ENCODE measurements at regions not wholly inside any gene's neighbourhood (a gene's known extent, or its start where the extent isn't known, plus 50 kb on each side); places are given as distances from the start of the nearest gene placed in this dataset.

- no peak for DNase-seq (ENCODE audit: low spot score)
- H3K27ac ChIP-seq (ENCODE audit: low read depth, low read length, poor library complexity, severe bottlenecking), result no peak overlapping the region
- TF ChIP-seq CTCF (conservative IDR thresholded peaks at IDR 0.05; ENCODE audit: low read depth, low read length), result no peak
- peaks cover 3% of the 10 kb centered on the region for H3K4me1 ChIP-seq (ENCODE audit: insufficient read depth, low read length, poor library complexity, severe bottlenecking)
- ChIA-PET POLR2A (ENCODE audit: low non-redundant PET) (no interaction called here), CTCF (no interaction called here)
- no TSS peak for BruUV-seq (replicated peaks)
- no peak overlapping the region for H3K4me3 ChIP-seq (ENCODE audit: low read depth, low read length, poor library complexity, severe bottlenecking)
- no peaks in the 10 kb centered on the region for H3K9me3 ChIP-seq (ENCODE audit: low read depth, low read length, poor library complexity, severe bottlenecking)
- H3K36me3 ChIP-seq (ENCODE audit: insufficient read depth, low read length, poor library complexity, severe bottlenecking), result no peaks in the 10 kb centered on the region
- intact Hi-C loops (cut with micrococcal nuclease; ENCODE audit: unreplicated experiment), result loop anchor here (10.0 kb wide), 1 partner anchor 271 kb away; no protein-coding TSS in a partner anchor
- H3K27me3 ChIP-seq (replicated peaks; ENCODE audit: insufficient read depth, low read depth, low read length, poor library complexity), result no peaks in the 10 kb centered on the region
These were observed 649.3 kb downstream of the GALC start for GRCh38 chr14:87343652-87344051.

GRCh38 chr14:87334997-87335685 is 657.8 kb downstream of the GALC start:
- Histone ChIP-seq H3K4me1 (ENCODE audit: insufficient read depth, low read length, poor library complexity, severe bottlenecking) (no peaks in the 10 kb centered on the region), H3K36me3 (ENCODE audit: insufficient read depth, low read length, poor library complexity, severe bottlenecking) (no peaks in the 10 kb centered on the region), H3K9me3 (ENCODE audit: low read depth, low read length, poor library complexity, severe bottlenecking) (no peaks in the 10 kb centered on the region), H3K27me3 (replicated peaks; ENCODE audit: insufficient read depth, low read depth, low read length, poor library complexity) (no peaks in the 10 kb centered on the region), H3K27ac (ENCODE audit: low read depth, low read length, poor library complexity, severe bottlenecking) (no peak overlapping the region), H3K4me3 (ENCODE audit: low read depth, low read length, poor library complexity, severe bottlenecking) (no peak overlapping the region)
- ChIA-PET CTCF (no interaction called here), POLR2A (ENCODE audit: low non-redundant PET) (no interaction called here)
- TF ChIP-seq CTCF (conservative IDR thresholded peaks at IDR 0.05; ENCODE audit: low read depth, low read length) (peak; percentile 39; the same call in 1 of the 2 replicates), EZH2 (IDR thresholded peaks at IDR 0.05; ENCODE audit: borderline replicate concordance, low read depth, low read length, poor library complexity, severe bottlenecking) (no peak)
- BruUV-seq (replicated peaks), result no TSS peak
- peak; percentile 41 for DNase-seq (ENCODE audit: low spot score)
- intact Hi-C loops (cut with micrococcal nuclease; ENCODE audit: unreplicated experiment), result no loop called here

GRCh38 chr14:87331991-87332390 is 661.0 kb downstream of the GALC start:
- intact Hi-C loops (cut with micrococcal nuclease; ENCODE audit: unreplicated experiment), result no loop called here
- TF ChIP-seq EZH2 (IDR thresholded peaks at IDR 0.05; ENCODE audit: borderline replicate concordance, low read depth, low read length, poor library complexity, severe bottlenecking) (no peak), CTCF (conservative IDR thresholded peaks at IDR 0.05; ENCODE audit: low read depth, low read length) (no peak)
- Histone ChIP-seq H3K27ac (ENCODE audit: low read depth, low read length, poor library complexity, severe bottlenecking) (no peak overlapping the region), H3K9me3 (ENCODE audit: low read depth, low read length, poor library complexity, severe bottlenecking) (no peaks in the 10 kb centered on the region), H3K4me1 (ENCODE audit: insufficient read depth, low read length, poor library complexity, severe bottlenecking) (no peaks in the 10 kb centered on the region), H3K36me3 (ENCODE audit: insufficient read depth, low read length, poor library complexity, severe bottlenecking) (no peaks in the 10 kb centered on the region), H3K4me3 (ENCODE audit: low read depth, low read length, poor library complexity, severe bottlenecking) (no peak overlapping the region), H3K27me3 (replicated peaks; ENCODE audit: insufficient read depth, low read depth, low read length, poor library complexity) (no peaks in the 10 kb centered on the region)
- ChIA-PET CTCF (no interaction called here), POLR2A (ENCODE audit: low non-redundant PET) (no interaction called here)
- no TSS peak for BruUV-seq (replicated peaks)
- no peak for DNase-seq (ENCODE audit: low spot score)
